OCI-M2 (cell line): ENCODE measurements at regions not wholly inside any gene's neighbourhood (a gene's known extent, or its start where the extent isn't known, plus 50 kb on each side); places are given as distances from the start of the nearest gene placed in this dataset.
"Not testable (repeated sequence)": the region's sequence is repeated elsewhere in the genome, so short reads cannot be mapped to it uniquely, and the experiment has no call there.

Experiments used
- DNase-seq: peaks from one replicate; lab custom pipeline; 2025; ENCODE audit not compliant: unreplicated experiment; lab: John Stamatoyannopoulos, UW

DNA sequence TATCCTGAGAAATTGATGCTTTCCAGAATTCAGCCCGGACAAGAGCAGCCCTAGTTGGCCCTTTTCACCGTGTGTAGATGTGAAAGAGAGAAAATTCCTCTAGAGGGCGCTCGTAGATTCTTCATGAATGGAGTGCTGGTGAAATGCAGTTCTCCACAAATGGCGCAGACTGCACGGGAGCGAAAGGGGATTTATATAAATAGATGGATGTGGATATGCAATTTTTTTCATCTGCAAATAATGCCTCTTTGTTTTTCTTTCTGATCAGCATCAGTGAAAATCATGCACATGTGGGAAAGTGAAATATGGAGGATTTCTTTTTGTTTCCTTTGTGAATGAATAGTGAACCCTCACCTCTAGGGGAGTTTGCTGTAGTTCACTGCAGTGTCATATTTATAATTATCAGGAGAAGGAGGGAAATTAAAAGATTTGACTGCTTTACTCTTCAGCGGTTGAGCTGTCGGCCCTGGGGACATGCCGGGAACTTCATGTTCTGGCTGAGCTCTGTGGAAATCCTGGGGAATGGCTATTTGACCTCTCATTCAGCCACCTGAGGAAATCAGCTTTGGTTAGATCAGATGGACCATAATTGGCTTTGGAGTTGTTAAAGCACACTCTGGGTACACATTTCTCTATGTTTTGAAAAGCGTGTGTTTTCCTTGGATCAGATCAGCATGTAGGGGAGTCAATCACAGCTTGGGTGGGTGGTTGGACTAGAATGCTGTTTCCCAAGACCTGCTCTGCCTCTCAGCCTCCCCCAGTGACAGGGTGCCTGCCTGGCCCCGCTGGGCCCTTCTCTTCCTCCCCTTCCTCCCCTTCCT lies 115.0 kb upstream of the SHISA3 start:
- peak; percentile 26 for DNase-seq

DNA sequence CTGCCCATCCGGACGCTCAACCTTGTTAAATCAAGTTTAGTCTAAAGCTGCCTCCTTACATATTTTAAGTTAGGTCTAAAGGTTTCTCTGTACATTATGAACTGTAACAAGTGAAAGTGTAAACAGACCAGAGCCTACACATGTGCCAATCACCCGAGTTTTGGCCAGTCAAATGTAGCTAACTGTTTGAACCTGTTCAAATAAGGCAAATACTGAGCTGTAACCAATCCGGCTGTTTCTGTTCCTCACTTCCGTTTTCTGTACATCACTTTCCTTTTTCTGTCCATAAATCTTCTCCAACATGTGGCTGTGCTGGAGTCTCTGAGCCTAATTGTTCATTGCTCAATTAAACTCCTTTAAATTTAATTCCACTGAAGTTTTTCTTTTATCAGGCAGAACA lies 113.3 kb upstream of the SHISA3 start:
- DNase-seq = no peak

DNA sequence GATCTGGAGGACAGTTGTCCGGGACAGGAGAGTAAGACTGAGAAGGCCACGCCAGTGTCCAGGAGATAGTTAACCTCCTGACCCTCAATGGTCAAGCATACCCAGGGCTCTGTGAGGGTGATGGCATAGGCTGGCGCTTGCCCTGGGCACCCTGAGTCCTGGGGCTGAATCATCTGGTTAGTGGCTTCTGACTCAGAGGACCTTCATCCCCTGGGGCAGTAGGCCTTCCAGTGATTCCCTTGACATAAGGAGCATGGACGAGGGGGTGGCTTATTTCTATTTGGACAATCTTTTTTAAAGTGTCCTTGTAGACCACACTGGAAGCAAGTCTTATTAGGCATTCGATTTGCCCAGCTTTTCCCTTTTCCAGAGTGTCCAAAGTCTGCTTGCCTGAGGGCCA lies 108.4 kb upstream of the SHISA3 start:
- not testable (repeated sequence) for DNase-seq

DNA sequence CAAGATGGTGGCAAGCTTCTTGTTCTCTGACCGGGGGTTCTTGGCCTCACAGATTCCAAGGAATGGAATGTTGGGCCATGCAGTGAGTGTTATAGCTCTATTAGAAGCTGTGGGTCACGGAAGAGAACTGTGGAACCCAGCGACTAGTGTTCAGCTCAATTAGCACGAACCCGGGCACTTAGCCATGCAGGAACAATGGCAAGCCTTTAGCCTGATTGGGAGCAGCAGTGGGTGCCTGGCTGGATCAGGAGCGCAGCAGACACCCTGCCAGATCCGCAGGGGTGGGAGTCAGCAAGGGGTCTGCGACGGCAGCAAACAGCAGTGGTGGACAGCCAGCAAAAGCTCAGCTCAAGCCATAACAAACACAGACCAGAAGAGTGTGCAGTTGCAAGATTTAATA lies 105.1 kb upstream of the SHISA3 start:
- DNase-seq = not testable (repeated sequence)

DNA sequence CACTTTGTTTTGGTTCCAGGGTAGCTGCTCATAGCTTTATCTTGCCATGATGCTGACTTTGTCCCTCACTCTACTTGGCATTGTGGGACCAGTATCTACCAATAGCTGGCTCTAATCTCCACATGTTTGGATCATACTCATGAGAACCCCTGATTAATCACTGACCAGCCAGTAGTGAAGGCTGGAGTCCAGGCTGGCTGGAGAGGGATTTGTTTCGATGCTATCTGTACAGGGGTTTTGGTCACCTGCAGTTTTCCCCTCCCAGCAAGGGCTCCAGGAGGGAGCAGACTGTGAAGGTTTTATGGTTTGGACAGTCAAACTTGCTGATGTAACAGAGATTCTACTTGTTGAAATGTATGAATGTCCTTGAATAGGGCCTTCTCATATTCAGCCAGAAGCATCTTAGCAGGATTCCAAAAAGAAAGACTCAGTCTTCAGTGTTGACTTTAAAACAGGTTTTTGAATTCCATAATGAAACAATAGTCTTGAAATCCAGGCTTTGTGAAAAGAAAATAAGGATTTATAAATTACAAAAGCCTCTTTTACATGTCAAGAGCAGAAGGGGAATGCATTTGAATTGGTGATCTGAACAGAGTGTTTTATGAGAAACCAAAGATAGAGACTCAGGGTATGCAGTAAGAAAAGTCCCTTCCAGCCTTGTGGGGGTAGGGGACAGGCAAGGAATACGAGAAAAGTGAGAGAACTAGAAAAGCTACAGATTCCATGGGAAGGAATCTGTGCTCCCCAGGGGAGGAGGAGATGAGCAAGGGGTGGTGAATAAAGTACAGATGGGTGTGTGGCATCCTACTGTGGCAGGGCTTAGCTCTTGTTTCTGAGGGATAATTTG lies 103.1 kb upstream of the SHISA3 start:
- DNase-seq = no peak

DNA sequence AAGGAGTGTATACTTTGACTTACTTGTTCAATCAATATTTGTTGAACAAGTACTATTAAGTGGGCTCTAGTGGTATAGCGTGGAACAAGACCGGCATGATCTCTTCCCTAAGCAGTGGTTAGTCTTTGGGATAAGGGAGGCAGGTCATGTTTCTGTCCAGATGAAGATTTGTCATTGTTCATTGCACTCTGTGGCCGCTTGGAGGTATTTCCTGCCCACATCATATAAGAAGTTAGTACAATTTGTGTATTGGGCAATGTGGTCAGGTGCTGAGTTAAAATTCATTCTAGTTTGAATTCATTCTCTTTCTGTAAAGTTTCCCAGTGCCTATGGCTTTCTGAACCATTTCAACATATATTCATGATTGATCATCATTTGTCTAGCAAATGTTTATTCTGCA lies 101.1 kb upstream of the SHISA3 start:
- no peak for DNase-seq

DNA sequence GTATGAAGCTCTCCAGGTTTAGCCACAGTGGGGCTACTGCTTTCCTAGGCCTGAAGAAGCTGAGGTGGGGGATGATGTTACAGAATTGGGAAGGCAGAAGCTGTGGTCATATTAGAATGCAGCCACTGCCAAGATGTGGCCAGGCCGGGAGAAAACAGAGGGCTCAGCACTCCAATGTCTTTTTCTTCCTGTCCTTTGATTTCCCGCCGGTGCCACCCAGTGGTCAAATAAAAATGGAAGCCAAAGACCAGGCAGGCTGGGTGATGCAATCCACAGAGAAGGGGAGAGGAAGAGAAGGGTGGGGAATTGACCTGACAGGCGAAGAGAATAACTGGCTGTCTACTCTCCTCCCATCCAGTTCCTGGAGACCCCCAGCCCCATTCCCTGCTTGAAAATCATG lies 94.9 kb upstream of the SHISA3 start:
- DNase-seq = no peak

DNA sequence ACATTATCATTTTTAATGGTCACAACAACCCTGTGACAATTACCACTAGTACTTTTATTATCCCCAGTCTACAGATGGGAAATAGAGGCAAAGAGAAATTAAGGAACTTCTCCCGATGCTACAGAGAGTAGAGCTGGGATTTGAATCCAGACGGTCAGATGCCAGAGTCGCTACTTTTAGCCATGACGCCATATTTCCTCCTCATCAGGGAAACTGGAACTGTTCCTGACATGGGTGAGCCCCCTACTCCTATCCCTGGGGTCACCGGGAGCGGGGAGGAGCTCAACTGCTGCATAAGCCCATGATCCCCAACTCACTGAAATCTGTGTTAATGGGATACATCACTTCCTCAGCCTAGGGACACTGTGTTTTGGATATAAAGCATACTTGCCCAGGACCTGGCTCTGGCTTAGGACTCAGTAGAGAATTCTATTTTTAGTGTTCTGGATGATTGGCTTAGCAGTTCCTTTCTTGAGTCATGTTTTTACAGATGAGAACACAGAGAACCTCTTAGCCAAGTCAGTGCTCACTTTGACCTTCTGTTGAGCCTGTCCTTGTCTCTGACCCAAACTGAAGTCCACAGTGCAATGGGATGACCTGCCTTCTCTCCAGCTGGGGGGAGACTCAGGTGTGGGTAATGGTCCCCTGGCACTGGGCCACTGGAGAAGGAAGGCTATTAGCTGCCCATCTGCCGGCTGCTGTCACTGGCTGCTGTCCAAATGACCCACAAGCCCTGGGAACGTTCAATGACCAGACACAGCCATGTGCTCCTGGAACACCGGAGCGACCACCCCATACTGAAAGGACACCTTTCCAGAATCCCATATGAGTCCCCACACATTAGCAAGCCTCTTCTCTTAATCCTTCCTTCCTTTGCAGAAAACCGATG lies 90.8 kb upstream of the SHISA3 start:
- DNase-seq = no peak

DNA sequence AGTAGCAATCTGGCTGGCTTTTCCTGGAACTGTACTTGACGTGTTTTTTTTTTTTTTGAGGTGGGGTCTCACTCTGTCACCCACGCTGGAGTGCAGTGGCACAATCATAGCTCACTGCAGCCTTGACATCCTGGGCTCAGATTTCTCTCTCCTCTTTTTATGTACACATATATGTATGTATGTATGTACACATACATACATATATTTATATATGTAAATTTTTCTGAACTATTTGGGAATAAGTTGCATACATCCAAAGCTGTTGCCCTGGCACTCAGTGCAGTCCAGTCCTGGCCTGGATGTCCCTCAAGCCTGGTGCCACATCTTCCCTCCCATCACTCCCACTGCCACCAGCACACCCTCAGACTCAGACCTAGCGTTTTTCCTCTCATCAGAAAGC lies 89.0 kb upstream of the SHISA3 start:
- DNase-seq = no peak

DNA sequence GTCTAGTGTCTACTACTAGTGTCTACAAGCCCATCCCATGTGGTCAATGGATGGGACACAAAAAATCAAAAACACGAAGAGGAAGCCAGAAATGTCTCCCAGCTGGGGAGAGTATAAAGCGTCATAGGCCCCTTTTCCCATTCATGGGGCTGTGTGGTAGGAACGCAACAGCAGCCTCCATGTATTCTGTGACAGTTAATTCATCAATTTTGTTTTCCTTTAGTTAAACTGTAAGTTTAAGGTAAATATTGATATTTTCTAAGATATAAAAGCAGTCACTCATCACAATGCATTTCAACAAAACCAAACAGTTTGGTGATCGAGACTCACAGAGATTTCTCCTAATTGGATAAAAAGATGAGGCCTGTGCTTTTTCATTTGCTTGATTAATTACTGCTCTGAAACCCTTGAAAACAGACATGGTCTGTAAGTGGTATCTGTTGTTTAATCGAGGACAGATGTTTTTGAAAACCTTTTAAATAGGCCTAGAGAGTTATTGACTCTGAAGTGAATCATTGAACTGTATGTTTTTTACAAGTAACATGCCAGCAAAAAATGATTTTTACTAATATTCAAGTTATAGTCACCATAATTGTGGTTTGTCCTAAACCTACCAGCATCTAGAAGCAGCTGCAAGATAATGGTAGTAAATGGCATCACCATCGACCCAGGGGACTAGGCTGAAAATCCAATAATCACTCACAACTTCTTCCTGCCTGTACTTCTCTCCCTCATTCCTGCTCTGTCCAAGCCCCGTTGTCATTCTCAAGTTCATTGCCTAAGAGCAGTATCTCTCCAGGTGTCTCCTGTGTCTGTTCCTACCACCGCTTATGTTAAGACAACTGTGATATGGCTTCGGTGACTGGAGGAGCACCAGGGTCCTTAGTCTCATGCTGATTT lies 87.7 kb upstream of the SHISA3 start:
- no peak for DNase-seq

DNA sequence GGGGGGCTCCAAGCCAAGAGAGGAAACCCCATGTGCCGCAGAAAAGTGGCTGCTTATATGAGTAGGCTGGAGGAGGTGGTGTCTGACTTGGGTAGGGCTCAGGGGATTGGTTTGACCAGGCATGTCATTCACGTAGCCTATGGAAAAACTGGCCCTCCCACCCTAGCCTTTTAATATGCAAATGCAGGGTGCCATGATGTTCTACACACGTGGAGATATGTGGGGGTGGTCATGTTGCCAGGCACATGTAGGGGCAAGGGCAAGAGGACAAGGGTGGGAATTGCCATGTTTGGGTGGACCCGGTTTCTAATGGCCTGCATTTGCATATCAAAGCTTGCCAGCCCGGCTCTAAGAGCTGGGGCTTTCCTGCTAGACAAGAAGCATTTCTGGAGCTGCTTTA lies 86.9 kb upstream of the SHISA3 start:
- no peak for DNase-seq

DNA sequence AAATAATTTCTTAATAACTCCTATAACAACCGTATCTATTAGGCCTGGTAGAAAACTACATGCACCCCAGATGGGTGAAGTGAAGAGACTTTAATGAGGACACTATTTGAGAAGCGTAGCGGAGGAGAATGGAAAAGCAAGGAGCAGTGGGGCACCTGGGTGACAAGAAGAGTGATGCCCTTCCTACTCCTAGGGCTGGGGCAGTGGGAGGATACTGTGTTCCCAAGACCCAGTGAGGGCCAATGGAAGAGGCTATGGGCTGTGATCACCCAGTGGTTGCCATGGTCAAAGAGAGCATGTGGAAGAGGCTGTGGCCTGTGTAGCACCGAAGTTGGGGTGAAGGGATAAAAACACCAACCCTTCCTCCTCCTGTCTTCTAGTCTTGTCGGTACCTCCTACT lies 86.5 kb upstream of the SHISA3 start:
- DNase-seq = no peak

DNA sequence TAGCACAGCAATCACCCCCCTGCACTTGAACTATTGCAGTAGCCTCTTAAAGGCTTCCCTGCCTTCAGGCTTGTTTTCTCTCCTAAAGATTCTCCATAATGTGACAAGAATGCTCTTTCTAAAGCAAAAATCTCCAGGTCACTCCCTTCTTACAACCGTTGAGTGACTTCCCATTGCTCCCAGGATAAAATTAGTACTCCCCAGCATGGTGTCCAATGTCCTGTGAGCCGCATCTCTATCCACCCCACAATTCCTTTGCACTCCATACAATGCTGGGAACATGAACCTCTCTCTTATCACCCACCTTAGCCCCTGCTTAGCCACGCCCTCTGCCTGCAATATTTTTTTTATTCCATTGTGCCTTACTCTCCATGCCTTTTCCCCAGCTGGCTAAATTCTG lies 85.7 kb upstream of the SHISA3 start:
- DNase-seq = no peak

DNA sequence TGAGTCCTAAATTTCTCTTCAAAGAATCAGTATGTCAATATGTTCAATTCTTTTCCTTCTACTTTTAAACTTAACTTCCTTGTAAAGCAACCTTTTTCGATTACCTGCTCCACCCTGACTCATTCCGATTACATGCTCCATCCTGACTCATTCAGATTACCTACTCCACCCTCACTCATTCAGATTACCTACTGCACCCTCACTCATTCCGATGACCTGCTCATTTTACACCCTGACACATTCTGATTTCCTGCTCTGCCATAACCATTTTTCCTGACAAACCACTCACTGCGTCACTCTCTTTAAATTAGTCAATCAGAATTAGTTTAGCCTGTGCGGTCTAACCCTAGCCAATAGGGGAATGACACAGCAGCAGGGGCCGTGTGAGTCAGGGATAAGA lies 83.9 kb upstream of the SHISA3 start:
- not testable (repeated sequence) for DNase-seq

DNA sequence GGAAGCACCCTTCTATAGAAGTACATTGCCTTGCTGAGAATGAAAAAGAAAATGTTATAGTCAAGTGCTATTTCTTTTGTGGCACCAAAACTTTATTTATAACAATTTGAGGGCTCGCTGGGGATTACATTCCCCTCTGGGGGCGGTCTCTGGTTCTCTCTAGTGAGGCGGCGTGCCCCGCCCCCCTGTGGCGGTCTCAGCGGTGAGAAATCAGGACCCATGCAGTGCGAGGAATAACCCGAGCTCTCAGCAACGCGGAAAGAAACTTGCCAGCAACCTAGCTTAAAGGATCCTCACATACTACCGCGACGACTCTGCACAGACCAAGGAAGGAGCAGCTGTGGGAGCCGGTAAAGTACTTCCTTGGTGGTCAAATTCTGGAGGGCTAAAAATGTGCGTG lies 83.4 kb upstream of the SHISA3 start:
- DNase-seq = no peak

DNA sequence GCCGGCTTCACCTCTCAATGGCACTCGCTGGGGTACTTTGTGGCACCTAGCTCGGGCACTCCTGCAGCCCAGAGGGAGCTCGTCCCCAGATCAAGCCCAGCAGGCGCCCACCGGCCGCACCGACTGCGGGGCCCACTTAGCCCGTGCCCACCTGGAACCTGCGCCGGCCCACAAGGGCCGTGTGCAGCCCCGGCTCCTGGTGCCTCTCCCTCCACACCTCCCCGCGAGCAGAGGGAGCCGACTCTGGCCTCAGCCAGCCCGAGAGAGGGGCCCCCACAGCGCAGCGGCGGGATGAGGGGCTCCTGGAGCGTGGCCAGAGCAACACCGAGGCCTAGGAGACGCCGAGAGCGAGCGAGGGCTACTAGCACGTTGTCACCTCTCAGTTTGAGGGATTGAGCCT lies 82.1 kb upstream of the SHISA3 start:
- DNase-seq = no peak

DNA sequence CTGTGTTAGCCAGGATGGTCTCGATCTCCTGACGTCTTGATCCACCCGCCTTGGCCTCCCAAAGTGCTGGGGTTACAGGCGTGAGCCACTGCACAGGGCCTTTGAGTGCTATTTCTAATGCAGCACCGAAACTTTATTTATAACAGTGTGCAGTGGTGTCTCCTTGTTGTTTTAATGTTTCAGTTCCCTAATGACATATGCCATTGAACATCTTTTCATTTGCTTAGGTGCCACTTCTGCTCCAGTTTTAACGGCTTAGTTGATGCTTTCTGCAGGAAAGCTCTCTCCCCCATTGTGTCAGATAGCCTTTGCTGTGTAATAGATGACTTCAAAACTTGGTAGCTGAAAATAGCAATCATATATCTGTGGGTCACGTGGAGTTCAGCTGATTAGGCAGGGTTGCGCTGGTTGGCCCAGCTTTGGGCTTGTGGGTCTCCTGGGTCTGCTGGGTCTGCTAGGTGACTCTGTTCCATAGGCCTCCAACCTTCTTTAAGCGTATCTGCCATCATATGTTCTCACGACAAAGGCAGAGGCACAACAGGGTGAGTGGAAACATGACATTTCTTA lies 76.4 kb upstream of the SHISA3 start:
- no peak for DNase-seq

DNA sequence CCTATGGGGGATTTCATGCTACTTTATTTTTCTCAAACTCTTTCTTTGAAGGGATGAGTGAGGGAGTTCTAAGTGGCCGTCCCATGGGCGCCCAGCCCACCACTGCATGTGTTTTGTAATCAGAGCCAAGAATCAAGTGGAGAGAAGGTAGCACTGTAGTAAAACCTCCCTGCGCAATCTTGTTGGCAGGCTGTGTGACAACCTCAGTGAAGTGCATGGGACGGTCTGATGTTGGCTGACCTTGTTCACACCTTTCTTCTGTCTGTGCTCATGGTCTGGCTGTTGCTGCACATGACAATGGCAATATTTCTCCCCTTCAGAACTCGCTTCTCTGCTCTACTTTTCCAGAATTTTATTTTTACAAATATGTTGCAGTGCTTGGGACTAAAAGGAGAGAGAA lies 71.2 kb upstream of the SHISA3 start:
- DNase-seq = no peak

DNA sequence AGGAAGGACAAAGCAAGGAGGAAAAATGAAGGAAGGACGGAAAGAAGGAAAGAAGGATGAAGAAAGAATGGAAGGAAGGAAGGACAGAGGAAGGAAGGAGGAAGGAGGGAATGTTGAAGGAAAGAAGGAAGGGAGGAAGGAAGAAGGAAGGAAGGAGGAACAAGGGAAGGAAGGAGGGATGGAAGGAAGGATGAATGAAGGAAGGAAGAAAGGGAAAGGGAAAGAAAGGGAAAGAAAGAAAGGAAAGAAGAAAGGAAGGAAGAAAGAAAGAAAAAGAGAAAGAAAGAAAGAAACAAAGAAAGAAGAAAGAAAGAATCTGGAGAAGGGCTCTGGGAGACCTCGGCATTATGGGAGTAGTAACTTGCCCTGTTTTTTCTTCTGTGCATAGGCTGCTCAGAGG lies 70.8 kb upstream of the SHISA3 start:
- no peak for DNase-seq

DNA sequence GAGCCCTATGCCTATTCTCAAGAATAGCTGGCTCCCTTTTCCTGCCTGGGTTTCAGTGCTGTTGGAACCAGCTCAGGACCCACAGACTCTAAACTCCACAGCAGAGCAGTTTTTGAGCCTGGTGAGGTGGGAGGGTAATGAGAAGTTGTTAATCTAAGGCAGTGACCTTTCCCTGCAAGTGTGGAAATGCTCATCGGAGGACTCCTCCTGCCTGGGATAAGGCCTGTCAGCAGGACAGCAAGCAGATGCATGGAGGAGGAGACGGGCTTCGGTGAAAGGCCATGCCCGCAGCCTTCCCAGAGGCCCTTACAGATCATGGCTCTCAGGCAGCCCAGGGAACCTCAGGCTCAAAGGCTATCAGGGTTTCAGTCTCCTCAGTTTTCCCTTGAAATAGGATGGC lies 70.0 kb upstream of the SHISA3 start:
- DNase-seq = no peak
